HG02885 (cell line): ENCODE measurements at regions not wholly inside any gene's neighbourhood (a gene's known extent, or its start where the extent isn't known, plus 50 kb on each side); places are given as distances from the start of the nearest gene placed in this dataset.
A peak's percentile ranks its signal among the peaks of the same experiment; 100 is the strongest.
"Not testable (repeated sequence)": the region's sequence is repeated elsewhere in the genome, so short reads cannot be mapped to it uniquely, and the experiment has no call there.

Experiments used
- ATAC-seq: cut with Tn5 transposase; IDR thresholded peaks from one replicate; pipeline ENCODE4 v1.9.1; 2021; ENCODE audit warnings: mild to moderate bottlenecking; ENCODE audit not compliant: unreplicated experiment, poor library complexity

DNA sequence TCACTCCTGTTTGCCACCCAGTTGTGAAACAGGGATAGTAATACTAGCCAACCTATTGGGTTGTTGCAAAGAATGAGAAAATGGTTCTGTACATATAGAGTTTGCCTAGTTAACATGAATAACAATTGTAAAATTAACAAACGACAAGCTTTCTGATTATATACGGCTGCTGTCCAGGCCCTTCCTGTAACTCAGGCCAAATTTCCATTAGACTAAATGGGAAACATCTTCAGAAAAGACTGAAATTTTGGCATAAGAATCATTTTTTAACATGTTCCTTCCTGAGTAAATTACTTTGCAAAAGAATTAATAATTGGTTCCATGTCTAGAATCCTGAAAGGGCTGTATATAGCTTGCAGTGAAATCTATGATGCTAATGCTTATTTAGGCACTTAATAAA is 117.7 kb upstream of the SATB2 start:
- ATAC-seq, result no peak

DNA sequence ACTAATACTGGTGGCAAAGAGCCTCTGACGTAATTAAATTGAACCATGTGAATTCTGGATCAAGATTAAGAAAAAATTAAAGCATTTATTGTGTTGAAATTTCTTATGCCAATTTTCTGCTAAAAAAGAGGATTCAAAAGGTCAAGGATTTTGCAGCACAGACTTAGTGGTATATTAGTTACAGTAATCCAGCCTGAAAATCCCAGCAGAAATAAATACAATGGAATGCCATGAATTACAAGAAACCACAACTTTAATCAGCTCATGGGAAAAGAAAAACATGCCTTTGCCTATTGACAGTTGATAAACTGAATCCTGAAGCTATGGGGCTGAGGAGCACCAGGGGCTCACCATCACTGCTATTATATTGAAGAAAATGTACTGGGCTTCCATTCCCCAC is 114.8 kb upstream of the SATB2 start:
- no peak for ATAC-seq

DNA sequence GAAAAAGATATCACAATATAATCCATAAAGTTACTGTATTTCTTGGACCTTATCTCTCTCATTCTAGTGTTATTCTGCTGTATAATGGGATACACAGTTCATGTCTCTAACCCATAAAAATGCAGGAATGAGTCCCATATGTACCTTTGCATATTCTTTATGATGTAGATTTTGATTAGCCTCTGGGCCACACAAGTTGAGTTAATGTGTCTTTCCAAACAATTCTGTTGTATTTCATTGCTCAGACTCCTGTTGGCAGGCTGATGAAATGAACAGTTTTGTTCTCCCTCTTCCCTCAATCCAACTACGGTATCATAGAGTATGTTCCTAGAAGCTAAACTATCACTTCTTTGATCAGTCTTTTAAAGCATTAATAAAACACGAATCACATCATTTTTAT is 113.2 kb upstream of the SATB2 start:
- no peak for ATAC-seq

DNA sequence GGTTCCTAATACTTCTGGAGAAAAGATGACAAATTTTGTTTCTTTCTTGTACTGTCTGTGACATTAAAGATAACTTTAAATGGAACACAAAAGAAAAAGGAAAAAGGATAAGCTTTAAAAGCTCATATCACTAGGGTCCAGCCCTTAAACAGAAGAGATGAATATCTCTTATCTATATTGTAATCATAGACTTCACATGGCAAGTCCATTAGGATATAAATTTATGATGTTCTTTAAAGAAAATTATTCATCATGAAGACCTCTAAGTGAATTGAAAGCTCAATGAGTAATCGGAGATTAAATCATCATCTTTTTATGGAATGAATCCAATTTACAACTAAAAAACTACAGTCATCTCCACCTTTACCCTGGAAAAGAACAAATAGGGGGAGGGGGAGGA is 111.6 kb upstream of the SATB2 start:
- ATAC-seq, result no peak

GRCh38 chr2:199558156-199558555 is 100.4 kb upstream of the SATB2 start:
- ATAC-seq, result no peak

DNA sequence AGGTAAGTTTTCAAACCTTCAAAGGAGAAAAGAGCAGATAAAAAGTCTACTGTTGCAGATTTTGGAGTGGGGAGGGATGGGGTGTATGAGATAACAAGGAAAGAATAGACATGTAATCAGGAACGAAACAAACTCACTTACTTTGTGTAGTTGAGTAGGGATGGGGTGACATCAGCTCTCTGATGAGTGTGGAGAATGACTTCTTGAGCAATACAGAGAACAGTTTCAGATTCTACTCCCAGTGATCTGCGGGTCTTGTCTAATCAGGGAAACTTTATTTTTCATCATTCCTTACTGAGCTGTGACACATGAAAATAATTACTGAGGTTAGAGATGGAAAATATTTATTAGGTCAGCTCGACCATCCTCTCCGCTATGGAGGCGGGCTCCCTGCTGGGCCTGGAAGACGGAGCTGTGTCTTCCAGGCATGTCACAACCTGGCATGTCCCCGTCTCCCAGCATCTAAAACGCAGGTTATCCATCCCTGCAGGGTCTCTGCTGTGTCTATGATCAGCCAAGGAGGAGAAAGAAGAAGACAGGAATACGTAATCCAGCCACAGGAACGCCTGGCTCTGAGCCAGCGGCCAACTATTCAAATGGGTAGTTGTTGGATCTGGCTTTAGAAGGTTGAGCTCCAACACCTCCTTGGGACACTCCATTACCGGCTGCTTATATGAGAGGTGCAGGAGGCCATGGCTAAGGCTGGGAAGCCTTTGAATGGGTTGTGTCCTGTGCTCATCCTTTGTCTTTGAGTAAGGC is 99.0 kb upstream of the SATB2 start:
- ATAC-seq, result no peak

GRCh38 chr2:199554026-199554425 is 96.3 kb upstream of the SATB2 start:
- no peak for ATAC-seq

- ATAC-seq, result no peak
Observed at GRCh38 chr2:199552141-199552540, 94.4 kb upstream of the SATB2 start.

DNA sequence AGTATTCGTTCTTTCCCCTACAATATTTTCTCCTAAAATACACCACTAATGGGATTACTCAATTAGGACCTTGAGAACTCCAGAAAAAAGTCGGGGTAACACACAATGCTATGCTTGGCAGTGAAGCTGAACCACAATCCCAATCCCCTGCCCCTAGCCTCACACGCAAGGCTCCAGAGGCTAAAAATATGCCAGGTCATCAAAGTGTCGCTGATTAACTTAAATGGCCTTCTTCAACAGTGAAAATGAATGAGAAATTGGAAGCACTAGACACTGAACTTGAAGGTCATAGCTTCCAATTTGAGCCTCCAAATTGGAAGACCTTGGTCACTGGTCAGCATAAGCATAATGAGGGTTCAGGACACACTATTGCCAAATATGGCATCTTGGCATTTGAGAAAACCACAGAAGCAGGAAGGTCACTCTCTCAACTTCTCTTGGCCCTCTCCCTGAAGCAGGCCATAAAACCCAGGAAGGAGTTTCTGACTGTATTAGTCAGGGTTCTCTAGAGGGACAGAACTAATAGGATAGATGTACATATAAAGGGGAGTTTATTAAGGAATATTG is 86.0 kb upstream of the SATB2 start:
- no peak for ATAC-seq

- no peak for ATAC-seq
Observed at GRCh38 chr2:199535445-199536177, 77.9 kb upstream of the SATB2 start.

GRCh38 chr2:199533873-199534272 is 76.1 kb upstream of the SATB2 start:
- not testable (repeated sequence) for ATAC-seq

GRCh38 chr2:199527071-199527470 is 69.3 kb upstream of the SATB2 start:
- ATAC-seq, result no peak

DNA sequence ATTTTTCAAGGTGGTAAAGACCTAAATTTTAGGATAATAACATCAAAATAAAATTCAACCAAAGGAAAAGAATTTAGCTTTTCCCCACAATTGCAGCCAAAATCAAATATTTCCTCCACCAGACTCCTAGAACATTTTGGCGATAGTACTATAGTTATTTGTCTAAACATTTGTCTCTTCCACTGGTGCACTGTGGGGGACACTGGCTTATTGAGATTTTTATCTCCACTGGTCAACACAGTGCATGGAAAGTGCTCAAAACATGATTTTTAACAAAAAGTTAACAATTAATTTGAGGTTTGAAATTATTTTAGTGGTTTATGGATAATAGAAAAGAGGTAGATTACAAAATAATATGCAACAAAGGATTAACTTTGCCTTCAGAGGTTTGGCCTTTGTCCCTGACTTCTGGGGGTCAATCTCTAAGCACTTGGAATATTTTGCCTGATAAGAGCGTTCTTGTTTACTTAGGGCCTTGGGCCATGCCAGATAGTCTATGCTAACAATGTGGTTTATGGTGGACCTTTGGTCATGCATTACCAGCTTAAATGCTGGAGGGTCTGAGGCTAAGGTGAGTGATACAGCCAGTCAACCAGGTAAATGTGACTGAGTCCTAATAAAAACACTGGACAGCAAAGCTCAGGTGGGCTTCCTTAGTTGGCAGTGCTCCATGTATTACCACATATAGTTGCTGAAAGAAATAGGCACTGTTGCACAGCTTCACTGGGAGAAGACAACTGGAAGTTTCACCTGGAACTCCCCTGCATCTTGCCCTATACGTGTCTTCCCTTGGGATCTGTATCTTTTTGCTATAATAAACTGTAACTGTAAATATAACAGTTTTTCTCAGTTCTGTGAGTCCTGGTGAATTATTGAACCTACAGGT is 67.2 kb upstream of the SATB2 start:
- ATAC-seq, result no peak

DNA sequence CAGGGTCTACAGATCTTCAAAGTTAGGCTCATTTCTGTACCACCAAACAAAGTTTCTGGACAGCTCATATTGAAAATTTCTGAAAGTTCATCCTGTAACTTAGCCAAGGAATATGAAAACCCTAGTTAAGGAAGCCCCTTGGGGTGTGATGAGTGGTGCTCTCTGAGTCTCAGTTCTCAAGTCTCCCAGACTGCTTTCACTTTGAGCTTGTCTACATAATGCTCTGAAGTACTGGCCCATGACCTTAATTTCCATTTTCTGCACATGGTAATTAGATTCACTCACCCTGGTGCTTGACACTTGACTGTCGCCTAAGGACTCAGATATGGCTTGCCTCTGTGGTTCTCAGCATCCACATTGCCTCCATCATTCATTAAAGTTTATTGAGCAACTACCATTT is 51.7 kb upstream of the SATB2 start:
- peak; percentile 64 for ATAC-seq
